ENCODE measurements at regions not wholly inside any gene's neighbourhood (a gene's known extent, or its start where the extent isn't known, plus 50 kb on each side); places are given as distances from the start of the nearest gene placed in this dataset.

- TF ChIP-seq CTCF (optimal IDR thresholded peaks at IDR 0.05 in 1 of 3, IDR thresholded peaks at IDR 0.05 in 1 of 3, conservative IDR thresholded peaks at IDR 0.05 in 1 of 3; ENCODE audit: extremely low read depth in 1 of 3, insufficient read depth in 2 of 3, low read length in 3 of 3) (no peak), EZH2 (IDR thresholded peaks at IDR 0.05; ENCODE audit: low read length) (no peak)
Observed at GRCh38 chr5:39998518-39998917, 573.7 kb upstream of the DAB2 start.
